ENCODE measurements at regions not wholly inside any gene's neighbourhood (a gene's known extent, or its start where the extent isn't known, plus 50 kb on each side); places are given as distances from the start of the nearest gene placed in this dataset.
"Not testable (repeated sequence)": the region's sequence is repeated elsewhere in the genome, so short reads cannot be mapped to it uniquely, and the experiment has no call there.

- peaks cover 56% of the 10 kb centered on the region for H3K9me3 Mint-ChIP-seq
- no peak overlapping the region for H3K4me3 Mint-ChIP-seq
- no peak for DNase-seq (ENCODE audit: low spot score in 2 of 2, unreplicated experiment in 2 of 2)
- no peak overlapping the region for H3K27ac Mint-ChIP-seq
- no peaks in the 10 kb centered on the region for H3K27me3 Mint-ChIP-seq (ENCODE audit: low read depth)
- H3K36me3 Mint-ChIP-seq, result peaks cover 10% of the 10 kb centered on the region
- no peaks in the 10 kb centered on the region for H3K4me1 Mint-ChIP-seq
- no peak for TF ChIP-seq CTCF (IDR thresholded peaks at IDR 0.05; ENCODE audit: unreplicated experiment)
These were observed 602.9 kb upstream of the KIF2B start for GRCh38 chr17:53219821-53220220.

- H3K36me3 Mint-ChIP-seq, result peaks cover 10% of the 10 kb centered on the region
These were observed 604.0 kb upstream of the KIF2B start for GRCh38 chr17:53218723-53219122.

GRCh38 chr17:53217311-53217710 lies 605.4 kb upstream of the KIF2B start:
- H3K27ac Mint-ChIP-seq, result no peak overlapping the region
- DNase-seq (ENCODE audit: low spot score in 2 of 2, unreplicated experiment in 2 of 2), result no peak
- H3K9me3 Mint-ChIP-seq, result peaks cover 37% of the 10 kb centered on the region
- H3K27me3 Mint-ChIP-seq (ENCODE audit: low read depth), result no peaks in the 10 kb centered on the region
- H3K4me1 Mint-ChIP-seq, result no peaks in the 10 kb centered on the region
- H3K36me3 Mint-ChIP-seq, result peaks cover 10% of the 10 kb centered on the region
- H3K4me3 Mint-ChIP-seq, result no peak overlapping the region
- TF ChIP-seq CTCF (IDR thresholded peaks at IDR 0.05; ENCODE audit: unreplicated experiment), result no peak

More at GRCh38 chr17:53218723-53219122, 604.0 kb upstream of the KIF2B start:
- H3K4me1 Mint-ChIP-seq, result no peaks in the 10 kb centered on the region
- H3K9me3 Mint-ChIP-seq, result peaks cover 46% of the 10 kb centered on the region
- no peak for TF ChIP-seq CTCF (IDR thresholded peaks at IDR 0.05; ENCODE audit: unreplicated experiment)
- no peaks in the 10 kb centered on the region for H3K27me3 Mint-ChIP-seq (ENCODE audit: low read depth)
- no peak overlapping the region for H3K4me3 Mint-ChIP-seq
- DNase-seq (ENCODE audit: low spot score in 2 of 2, unreplicated experiment in 2 of 2), result no peak
- no peak overlapping the region for H3K27ac Mint-ChIP-seq

- not testable (repeated sequence) for H3K27me3 Mint-ChIP-seq (ENCODE audit: low read depth); H3K27ac Mint-ChIP-seq; H3K4me3 Mint-ChIP-seq; H3K36me3 Mint-ChIP-seq; H3K4me1 Mint-ChIP-seq; DNase-seq (ENCODE audit: low spot score in 2 of 2, unreplicated experiment in 2 of 2)
- peaks cover 11% of the 10 kb centered on the region for H3K9me3 Mint-ChIP-seq
These were observed 613.8 kb upstream of the KIF2B start for GRCh38 chr17:53208935-53209334.

- DNase-seq (ENCODE audit: low spot score in 2 of 2, unreplicated experiment in 2 of 2), result no peak
- no peaks in the 10 kb centered on the region for H3K4me1 Mint-ChIP-seq
- TF ChIP-seq CTCF (IDR thresholded peaks at IDR 0.05; ENCODE audit: unreplicated experiment), result no peak
- no peaks in the 10 kb centered on the region for H3K9me3 Mint-ChIP-seq
- no peak overlapping the region for H3K4me3 Mint-ChIP-seq
- no peaks in the 10 kb centered on the region for H3K27me3 Mint-ChIP-seq (ENCODE audit: low read depth)
- no peak overlapping the region for H3K27ac Mint-ChIP-seq
- H3K36me3 Mint-ChIP-seq, result no peaks in the 10 kb centered on the region
These were observed 629.7 kb upstream of the KIF2B start for GRCh38 chr17:53193044-53193443.

- no peak for DNase-seq (ENCODE audit: low spot score in 2 of 2, unreplicated experiment in 2 of 2)
These were observed 630.8 kb upstream of the KIF2B start for GRCh38 chr17:53191878-53192277.

More at GRCh38 chr17:53191878-53192277, 630.8 kb upstream of the KIF2B start:
- Mint-ChIP-seq H3K9me3 (no peaks in the 10 kb centered on the region), H3K4me1 (no peaks in the 10 kb centered on the region), H3K4me3 (no peak overlapping the region), H3K27me3 (ENCODE audit: low read depth) (no peaks in the 10 kb centered on the region), H3K27ac (no peak overlapping the region), H3K36me3 (no peaks in the 10 kb centered on the region)
- no peak for TF ChIP-seq CTCF (IDR thresholded peaks at IDR 0.05; ENCODE audit: unreplicated experiment)

Measured in mesothelial cell of epicardium (in vitro differentiated cells).